HCT116 (cell line): ENCODE measurements at regions not wholly inside any gene's neighbourhood (a gene's known extent, or its start where the extent isn't known, plus 50 kb on each side); places are given as distances from the start of the nearest gene placed in this dataset.

Source experiments
- ELF1 ChIP-seq: IDR thresholded peaks from 2 replicates; pipeline ENCODE4 v1.6.1; 2012; ENCODE audit warnings: low read depth, borderline replicate concordance
- POLR2A ChIP-seq: IDR thresholded peaks from 2 replicates; pipeline ENCODE4 v1.7.0; 2011; ENCODE audit warnings: borderline replicate concordance; ENCODE audit not compliant: insufficient read depth, insufficient read length; ENCODE audit errors: extremely low read depth
- YY1 ChIP-seq: IDR thresholded peaks from 2 replicates; pipeline ENCODE4 v1.6.1; 2011; ENCODE audit warnings: low read length, low read depth, moderate library complexity, mild to moderate bottlenecking; ENCODE audit not compliant: insufficient replicate concordance; ENCODE audit errors: extremely low read depth
- TF ChIP-seq, protein P1 (sequence below), 3 experiments: fragments of 200-600 bp in 1 of 3; sonication (generic) in 1 of 3; IDR thresholded peaks in 2 of 3; conservative IDR thresholded peaks in 1 of 3; 2 replicates each; pipeline ENCODE4 v1.5.1; 2012 to 2017; ENCODE audit warnings: low read depth in 2 of 3, low read length in 2 of 3, antibody characterized with exemption in 1 of 3, borderline replicate concordance in 1 of 3, control low read depth in 1 of 3, mild to moderate bottlenecking in 1 of 3, mixed read lengths in 1 of 3, mixed run types in 1 of 3, moderate library complexity in 1 of 3; ENCODE audit not compliant: insufficient read depth in 1 of 3
- TF ChIP-seq, protein P2 (sequence below): IDR thresholded peaks from 2 replicates; pipeline ENCODE4 v1.6.1; 2012; ENCODE audit warnings: low read depth

DNA sequence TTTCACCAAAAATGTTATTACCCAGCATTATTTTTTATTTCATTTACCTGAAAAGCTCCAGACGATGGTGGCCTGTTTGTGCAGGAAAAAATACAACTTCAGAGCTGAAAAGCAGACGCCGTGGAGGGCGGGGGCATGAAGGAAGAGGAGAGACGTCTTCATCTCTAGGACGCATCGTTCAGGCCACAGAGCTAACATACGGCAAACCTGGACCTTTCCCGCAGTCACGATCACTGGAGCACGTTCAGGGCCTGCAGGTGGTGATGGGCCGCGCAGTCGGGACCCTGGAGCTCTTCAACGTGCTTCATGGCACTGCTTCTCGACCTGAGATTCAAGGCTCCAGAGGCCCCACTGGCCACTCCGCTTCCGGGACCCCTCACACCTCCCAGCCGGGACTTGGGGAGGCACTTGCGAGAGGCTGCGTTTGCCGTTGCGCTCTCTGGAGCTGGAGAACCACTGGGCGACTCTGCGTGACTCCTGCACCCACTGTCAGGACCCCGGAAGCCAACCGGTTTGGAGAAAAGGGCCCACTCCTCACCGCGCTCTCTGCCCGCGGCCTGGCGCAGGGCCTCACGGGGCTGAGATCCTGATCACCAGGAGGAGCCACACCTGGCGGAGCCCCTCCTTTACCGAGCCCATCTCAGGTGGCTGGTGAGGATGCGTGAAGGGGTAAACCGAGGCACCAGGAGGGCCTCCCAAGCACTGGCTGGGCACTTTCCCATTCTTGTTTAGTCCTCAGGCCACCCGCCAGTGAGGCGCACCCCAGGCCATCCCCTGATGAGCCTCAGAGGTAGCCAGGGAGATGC lies 164.4 kb upstream of the AFDN start:
- TF ChIP-seq, protein P1, sequence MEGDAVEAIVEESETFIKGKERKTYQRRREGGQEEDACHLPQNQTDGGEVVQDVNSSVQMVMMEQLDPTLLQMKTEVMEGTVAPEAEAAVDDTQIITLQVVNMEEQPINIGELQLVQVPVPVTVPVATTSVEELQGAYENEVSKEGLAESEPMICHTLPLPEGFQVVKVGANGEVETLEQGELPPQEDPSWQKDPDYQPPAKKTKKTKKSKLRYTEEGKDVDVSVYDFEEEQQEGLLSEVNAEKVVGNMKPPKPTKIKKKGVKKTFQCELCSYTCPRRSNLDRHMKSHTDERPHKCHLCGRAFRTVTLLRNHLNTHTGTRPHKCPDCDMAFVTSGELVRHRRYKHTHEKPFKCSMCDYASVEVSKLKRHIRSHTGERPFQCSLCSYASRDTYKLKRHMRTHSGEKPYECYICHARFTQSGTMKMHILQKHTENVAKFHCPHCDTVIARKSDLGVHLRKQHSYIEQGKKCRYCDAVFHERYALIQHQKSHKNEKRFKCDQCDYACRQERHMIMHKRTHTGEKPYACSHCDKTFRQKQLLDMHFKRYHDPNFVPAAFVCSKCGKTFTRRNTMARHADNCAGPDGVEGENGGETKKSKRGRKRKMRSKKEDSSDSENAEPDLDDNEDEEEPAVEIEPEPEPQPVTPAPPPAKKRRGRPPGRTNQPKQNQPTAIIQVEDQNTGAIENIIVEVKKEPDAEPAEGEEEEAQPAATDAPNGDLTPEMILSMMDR (IDR thresholded peaks at IDR 0.05 in 2 of 3, conservative IDR thresholded peaks at IDR 0.05 in 1 of 3; ENCODE audit: borderline replicate concordance in 1 of 3, insufficient read depth in 1 of 3, low read depth in 2 of 3, low read length in 2 of 3), result no peak
- no peak for TF ChIP-seq ELF1
- no peak for TF ChIP-seq POLR2A
- TF ChIP-seq, protein P2, sequence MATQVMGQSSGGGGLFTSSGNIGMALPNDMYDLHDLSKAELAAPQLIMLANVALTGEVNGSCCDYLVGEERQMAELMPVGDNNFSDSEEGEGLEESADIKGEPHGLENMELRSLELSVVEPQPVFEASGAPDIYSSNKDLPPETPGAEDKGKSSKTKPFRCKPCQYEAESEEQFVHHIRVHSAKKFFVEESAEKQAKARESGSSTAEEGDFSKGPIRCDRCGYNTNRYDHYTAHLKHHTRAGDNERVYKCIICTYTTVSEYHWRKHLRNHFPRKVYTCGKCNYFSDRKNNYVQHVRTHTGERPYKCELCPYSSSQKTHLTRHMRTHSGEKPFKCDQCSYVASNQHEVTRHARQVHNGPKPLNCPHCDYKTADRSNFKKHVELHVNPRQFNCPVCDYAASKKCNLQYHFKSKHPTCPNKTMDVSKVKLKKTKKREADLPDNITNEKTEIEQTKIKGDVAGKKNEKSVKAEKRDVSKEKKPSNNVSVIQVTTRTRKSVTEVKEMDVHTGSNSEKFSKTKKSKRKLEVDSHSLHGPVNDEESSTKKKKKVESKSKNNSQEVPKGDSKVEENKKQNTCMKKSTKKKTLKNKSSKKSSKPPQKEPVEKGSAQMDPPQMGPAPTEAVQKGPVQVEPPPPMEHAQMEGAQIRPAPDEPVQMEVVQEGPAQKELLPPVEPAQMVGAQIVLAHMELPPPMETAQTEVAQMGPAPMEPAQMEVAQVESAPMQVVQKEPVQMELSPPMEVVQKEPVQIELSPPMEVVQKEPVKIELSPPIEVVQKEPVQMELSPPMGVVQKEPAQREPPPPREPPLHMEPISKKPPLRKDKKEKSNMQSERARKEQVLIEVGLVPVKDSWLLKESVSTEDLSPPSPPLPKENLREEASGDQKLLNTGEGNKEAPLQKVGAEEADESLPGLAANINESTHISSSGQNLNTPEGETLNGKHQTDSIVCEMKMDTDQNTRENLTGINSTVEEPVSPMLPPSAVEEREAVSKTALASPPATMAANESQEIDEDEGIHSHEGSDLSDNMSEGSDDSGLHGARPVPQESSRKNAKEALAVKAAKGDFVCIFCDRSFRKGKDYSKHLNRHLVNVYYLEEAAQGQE, result no peak
- TF ChIP-seq YY1, result no peak
